Natural killer cell (primary cell): ENCODE measurements at regions not wholly inside any gene's neighbourhood (a gene's known extent, or its start where the extent isn't known, plus 50 kb on each side); places are given as distances from the start of the nearest gene placed in this dataset.
A peak's percentile ranks its signal among the peaks of the same experiment; 100 is the strongest.

Experiments
- ATAC-seq, 3 donors: fragments of 150-1000 bp in 2 of 3; fragments of 200-7000 bp in 1 of 3; cut with Tn5 transposase; 1 replicate in 1 of 3; 2 replicates in 2 of 3; pipeline ENCODE4 v1.10.0; 2021; ENCODE audit warnings: mild to moderate bottlenecking in 2 of 3, moderate library complexity in 2 of 3
- DNase-seq, 2 donors: peaks; one replicate each; pipeline versions ENCODE4 v3.0.0 to v3.0.0-alpha.2; 2013 to 2021; ENCODE audit warnings: mixed read lengths in 1 of 2
- H3K27ac ChIP-seq: one replicate; pipeline ENCODE4 v1.5.1; 2013; ENCODE audit warnings: mild to moderate bottlenecking, low read length
- H3K27me3 ChIP-seq: one replicate; pipeline ENCODE4 v1.6.1; 2013; ENCODE audit warnings: low read length; ENCODE audit not compliant: control insufficient read depth, insufficient read depth
- H3K36me3 ChIP-seq: one replicate; pipeline ENCODE4 v1.6.1; 2013; ENCODE audit warnings: low read length; ENCODE audit not compliant: control insufficient read depth, insufficient read depth
- H3K4me1 ChIP-seq: one replicate; pipeline ENCODE4 v1.6.1; 2013; ENCODE audit warnings: low read length; ENCODE audit not compliant: control insufficient read depth, insufficient read depth
- H3K4me3 ChIP-seq: one replicate; pipeline ENCODE4 v1.5.1; 2013; ENCODE audit warnings: low read length
- H3K9me3 ChIP-seq: one replicate; pipeline ENCODE4 v1.6.1; 2013; ENCODE audit warnings: low read length; ENCODE audit not compliant: control insufficient read depth, insufficient read depth
- H3K27ac Mint-ChIP-seq, 2 donors: one replicate each; pipeline ENCODE4 v1.8.0; 2022; ENCODE audit warnings: mild to moderate bottlenecking in 2 of 2, mixed read lengths in 2 of 2, moderate library complexity in 1 of 2
- H3K27me3 Mint-ChIP-seq, 2 donors: one replicate each; pipeline ENCODE4 v1.8.0; 2022; ENCODE audit warnings: low read depth in 2 of 2, mixed read lengths in 2 of 2
- H3K36me3 Mint-ChIP-seq: one replicate; pipeline ENCODE4 v1.8.0; 2022; ENCODE audit warnings: mixed read lengths
- H3K4me1 Mint-ChIP-seq, 2 donors: one replicate each; pipeline ENCODE4 v1.8.0; 2022; ENCODE audit warnings: mixed read lengths in 2 of 2
- H3K4me3 Mint-ChIP-seq: one replicate; pipeline ENCODE4 v1.8.0; 2022; ENCODE audit warnings: mild to moderate bottlenecking, moderate library complexity, mixed read lengths
- H3K9me3 Mint-ChIP-seq, 2 donors: one replicate each; pipeline ENCODE4 v1.8.0; 2022; ENCODE audit warnings: mixed read lengths in 2 of 2
- WGBS: methylation state at CpG from one replicate; pipeline ENCODE4 v1.1.7; 2013; ENCODE audit warnings: missing lambda C conversion rate; ENCODE audit not compliant: insufficient coverage; 5-methylcytosine and 5-hydroxymethylcytosine counted together
- intact Hi-C: fragments of 100-400 bp; cut with micrococcal nuclease; formaldehyde crosslinking; loops from one replicate; pipeline ENCODE4 v1.14.2; 2022
- TF ChIP-seq, protein P1 (sequence below): fragments of 200-600 bp; IDR thresholded peaks from one replicate; pipeline ENCODE4 v1.8.0; 2022; ENCODE audit warnings: antibody characterized with exemption

DNA sequence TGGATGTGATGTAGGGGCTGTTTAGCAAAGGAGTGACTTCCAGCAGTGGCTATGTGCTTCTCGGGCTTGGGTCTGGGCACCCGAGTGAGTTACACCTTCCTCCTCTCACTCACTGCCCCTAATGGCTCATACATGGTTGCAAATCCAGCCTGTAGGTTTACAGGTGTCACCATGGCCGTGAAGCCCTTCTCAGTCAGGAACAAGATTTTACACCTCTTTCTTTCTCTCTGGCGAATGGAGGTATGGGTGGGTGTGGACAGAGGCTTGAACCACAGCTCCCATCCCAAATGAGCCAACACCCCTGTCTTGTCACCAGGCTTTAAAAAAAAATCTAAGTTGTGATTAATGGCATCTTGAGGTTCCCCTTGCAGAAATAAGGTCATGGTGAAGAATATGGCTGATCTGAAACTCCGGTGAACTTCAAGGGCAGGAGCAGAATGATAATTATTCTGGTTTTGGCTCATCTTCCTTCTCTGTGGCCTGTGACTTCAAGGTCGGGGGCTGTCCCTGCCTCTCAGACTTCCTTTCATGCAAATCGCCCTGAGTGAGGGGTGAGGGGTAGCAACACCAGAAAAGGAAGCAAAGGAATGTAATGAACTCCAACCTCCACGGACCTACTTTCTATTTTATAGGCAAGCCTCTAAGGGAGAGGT lies 331.2 kb downstream of the MAF start:
- intact Hi-C loops = no loop called here
- Histone ChIP-seq H3K9me3 (no peaks in the 10 kb centered on the region), H3K4me3 (no peak overlapping the region), H3K4me1 (peaks cover 50% of the 10 kb centered on the region), H3K27ac (peak overlapping the region; percentile 6), H3K36me3 (no peaks in the 10 kb centered on the region), H3K27me3 (no peaks in the 10 kb centered on the region)
- Mint-ChIP-seq H3K36me3 (no peaks in the 10 kb centered on the region), H3K27ac (no peak overlapping the region), H3K27me3 (peaks cover 0 to 8% of the 10 kb centered on the region in 2 donors), H3K4me3 (no peak overlapping the region), H3K4me1 (peaks cover 48 to 59% of the 10 kb centered on the region in 2 donors), H3K9me3 (no peaks in the 10 kb centered on the region)
- TF ChIP-seq, protein P1, sequence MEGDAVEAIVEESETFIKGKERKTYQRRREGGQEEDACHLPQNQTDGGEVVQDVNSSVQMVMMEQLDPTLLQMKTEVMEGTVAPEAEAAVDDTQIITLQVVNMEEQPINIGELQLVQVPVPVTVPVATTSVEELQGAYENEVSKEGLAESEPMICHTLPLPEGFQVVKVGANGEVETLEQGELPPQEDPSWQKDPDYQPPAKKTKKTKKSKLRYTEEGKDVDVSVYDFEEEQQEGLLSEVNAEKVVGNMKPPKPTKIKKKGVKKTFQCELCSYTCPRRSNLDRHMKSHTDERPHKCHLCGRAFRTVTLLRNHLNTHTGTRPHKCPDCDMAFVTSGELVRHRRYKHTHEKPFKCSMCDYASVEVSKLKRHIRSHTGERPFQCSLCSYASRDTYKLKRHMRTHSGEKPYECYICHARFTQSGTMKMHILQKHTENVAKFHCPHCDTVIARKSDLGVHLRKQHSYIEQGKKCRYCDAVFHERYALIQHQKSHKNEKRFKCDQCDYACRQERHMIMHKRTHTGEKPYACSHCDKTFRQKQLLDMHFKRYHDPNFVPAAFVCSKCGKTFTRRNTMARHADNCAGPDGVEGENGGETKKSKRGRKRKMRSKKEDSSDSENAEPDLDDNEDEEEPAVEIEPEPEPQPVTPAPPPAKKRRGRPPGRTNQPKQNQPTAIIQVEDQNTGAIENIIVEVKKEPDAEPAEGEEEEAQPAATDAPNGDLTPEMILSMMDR = no peak
- WGBS = 33% methylated on average over 5 of the region's 8 CpGs
- peak in 1 of 2 donors; percentile 62 for DNase-seq
- no peak for ATAC-seq

DNA sequence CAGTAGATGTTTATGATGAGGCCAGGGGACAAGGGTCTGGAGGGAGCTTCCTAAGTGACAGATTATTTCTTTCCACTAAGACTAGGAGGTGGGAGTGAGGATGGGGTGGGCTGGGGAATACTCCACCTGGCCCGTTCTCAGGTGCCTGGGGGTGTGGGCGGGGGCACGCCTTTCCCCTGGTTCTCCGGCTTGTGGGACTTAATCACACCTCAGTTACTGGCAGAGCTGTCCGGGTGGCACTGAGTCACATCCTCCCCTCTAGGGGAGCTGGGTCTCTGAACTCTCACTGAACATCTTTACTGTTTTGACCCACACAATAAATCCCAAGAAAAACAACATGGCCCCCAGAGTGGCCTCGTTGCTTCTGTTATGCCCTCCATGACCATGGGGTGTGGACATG lies 332.8 kb downstream of the MAF start:
- intact Hi-C loops = no loop called here
- H3K9me3 Mint-ChIP-seq = no peaks in the 10 kb centered on the region
- ATAC-seq = no peak
- no peak for DNase-seq
- no peaks in the 10 kb centered on the region for H3K36me3 Mint-ChIP-seq
- no peak overlapping the region for H3K27ac ChIP-seq
- no peak overlapping the region for H3K4me3 Mint-ChIP-seq
- no peaks in the 10 kb centered on the region for H3K27me3 ChIP-seq
- 79% methylated on average over 6 of the region's 6 CpGs for WGBS
- TF ChIP-seq, protein P1 = no peak
- no peak overlapping the region for H3K4me3 ChIP-seq
- no peak overlapping the region for H3K27ac Mint-ChIP-seq
- no peaks in the 10 kb centered on the region for H3K36me3 ChIP-seq
- peaks cover 9 to 10% of the 10 kb centered on the region in 2 donors for H3K27me3 Mint-ChIP-seq
- H3K4me1 ChIP-seq = peaks cover 46% of the 10 kb centered on the region
- no peaks in the 10 kb centered on the region for H3K9me3 ChIP-seq
- peaks cover 41 to 49% of the 10 kb centered on the region in 2 donors for H3K4me1 Mint-ChIP-seq

DNA sequence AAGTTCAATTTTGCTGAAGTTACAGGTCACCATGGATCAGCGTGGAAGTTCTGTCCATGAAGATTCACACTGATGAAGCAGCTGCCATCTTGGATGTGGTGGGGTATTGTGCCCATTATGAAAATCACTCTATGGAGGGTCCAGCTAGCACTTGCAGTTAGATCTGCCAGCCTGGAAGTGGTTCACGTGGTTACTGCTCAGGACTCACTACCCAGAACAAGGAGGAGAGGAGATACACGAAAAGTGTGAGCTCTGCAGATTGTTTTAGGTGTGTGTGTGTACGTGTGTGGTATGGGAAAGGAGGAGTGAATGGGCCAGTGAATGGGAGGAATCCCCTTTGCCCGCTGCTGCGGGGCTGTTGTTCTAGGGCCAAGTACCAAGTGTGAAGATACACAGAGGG lies 333.4 kb downstream of the MAF start:
- Mint-ChIP-seq H3K36me3 (no peaks in the 10 kb centered on the region), H3K27ac (no peak overlapping the region), H3K9me3 (no peaks in the 10 kb centered on the region), H3K27me3 (peaks cover 10% of the 10 kb centered on the region in 2 donors), H3K4me1 (peaks cover 34 to 43% of the 10 kb centered on the region in 2 donors), H3K4me3 (no peak overlapping the region)
- intact Hi-C loops = no loop called here
- no peaks in the 10 kb centered on the region for H3K9me3 ChIP-seq
- TF ChIP-seq, protein P1 = no peak
- no peak for ATAC-seq
- H3K27ac ChIP-seq = no peak overlapping the region
- 88% methylated on average over 6 of the region's 6 CpGs for WGBS
- peaks cover 40% of the 10 kb centered on the region for H3K4me1 ChIP-seq
- H3K36me3 ChIP-seq = no peaks in the 10 kb centered on the region
- no peak for DNase-seq
- no peak overlapping the region for H3K4me3 ChIP-seq
- no peaks in the 10 kb centered on the region for H3K27me3 ChIP-seq

DNA sequence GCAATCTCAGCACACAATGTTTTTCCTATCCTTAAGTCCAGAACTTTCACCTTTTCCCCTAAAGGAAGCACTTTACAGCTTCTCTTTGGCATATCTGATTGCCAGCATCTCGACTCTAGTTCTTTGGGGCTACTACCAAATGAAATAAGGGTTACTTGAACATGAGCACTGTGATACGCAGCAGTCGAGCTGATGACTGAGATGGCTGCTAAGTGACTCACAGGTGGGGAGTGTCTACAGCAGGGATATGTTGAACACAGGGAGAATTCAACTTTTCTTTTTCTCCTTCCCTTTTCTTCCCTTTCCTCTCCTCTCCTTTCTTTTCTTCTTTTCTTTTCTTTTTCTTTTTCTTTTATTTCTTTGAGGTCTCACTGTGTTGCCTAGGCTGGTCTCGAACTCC lies 334.8 kb downstream of the MAF start:
- peaks cover 29 to 45% of the 10 kb centered on the region in 2 donors for H3K4me1 Mint-ChIP-seq
- H3K27me3 Mint-ChIP-seq = peaks cover 10% of the 10 kb centered on the region in 2 donors
- no peak overlapping the region for H3K4me3 Mint-ChIP-seq

More for the DNA sequence above, 334.8 kb downstream of the MAF start:
- no peaks in the 10 kb centered on the region for H3K36me3 ChIP-seq
- no peak overlapping the region for H3K27ac Mint-ChIP-seq
- no peaks in the 10 kb centered on the region for H3K27me3 ChIP-seq
- peaks cover 38% of the 10 kb centered on the region for H3K4me1 ChIP-seq
- intact Hi-C loops = no loop called here
- no peaks in the 10 kb centered on the region for H3K36me3 Mint-ChIP-seq
- DNase-seq (no peak), ATAC-seq (no peak)
- TF ChIP-seq, protein P1 = no peak
- no peak overlapping the region for H3K27ac ChIP-seq
- no peak overlapping the region for H3K4me3 ChIP-seq
- WGBS = 91% methylated on average over 4 of the region's 4 CpGs
- H3K9me3 ChIP-seq = no peaks in the 10 kb centered on the region
- no peaks in the 10 kb centered on the region for H3K9me3 Mint-ChIP-seq
